CD4-positive, alpha-beta memory T cell (primary cell): ENCODE measurements at regions not wholly inside any gene's neighbourhood (a gene's known extent, or its start where the extent isn't known, plus 50 kb on each side); places are given as distances from the start of the nearest gene placed in this dataset.

Source experiments
- CTCF ChIA-PET: fragments of 350-600 bp; sonication (Branson Sonifier 250); formaldehyde crosslinking; loops from one replicate; lab custom pipeline; 2021; ENCODE audit warnings: inconsistent platforms; ENCODE audit not compliant: partially characterized antibody; lab: Charles Lee
- POLR2A ChIA-PET: fragments of 350-600 bp; sonication (Branson Sonifier 250); formaldehyde crosslinking; loops from one replicate; lab custom pipeline; 2021; ENCODE audit not compliant: partially characterized antibody; lab: Charles Lee
- DNase-seq, 5 donors: peaks; one replicate each; pipeline versions ENCODE4 v3.0.0 to v3.0.0-alpha.2; 2020 to 2022; ENCODE audit warnings: mixed read lengths in 1 of 5
- H3K27ac ChIP-seq: one replicate; pipeline ENCODE4 v1.7.0; 2013; ENCODE audit warnings: low read depth, low read length
- H3K27me3 ChIP-seq: 2 replicates; pipeline ENCODE4 v1.7.0; 2013; ENCODE audit warnings: mild to moderate bottlenecking, low read length, moderate library complexity; ENCODE audit not compliant: insufficient read depth
- H3K36me3 ChIP-seq: 2 replicates; pipeline ENCODE4 v1.7.0; 2013; ENCODE audit warnings: mild to moderate bottlenecking, low read length, moderate library complexity; ENCODE audit not compliant: insufficient read depth
- H3K4me1 ChIP-seq: 2 replicates; pipeline ENCODE4 v1.7.0; 2013; ENCODE audit warnings: mild to moderate bottlenecking, low read length, moderate library complexity; ENCODE audit not compliant: insufficient read depth
- H3K4me3 ChIP-seq, 2 donors: one replicate each; pipeline ENCODE4 v1.7.0; 2013; ENCODE audit warnings: low read length in 2 of 2, mild to moderate bottlenecking in 1 of 2
- H3K9me3 ChIP-seq, 2 donors: one replicate each; pipeline ENCODE4 v1.7.0; 2013; ENCODE audit warnings: low read length in 2 of 2, control low read depth in 1 of 2; ENCODE audit not compliant: control insufficient read depth in 1 of 2
- H3K27ac Mint-ChIP-seq, 7 donors: one replicate each; pipeline ENCODE4 v1.8.0; 2020 to 2021; ENCODE audit warnings: mixed read lengths in 7 of 7, mild to moderate bottlenecking in 6 of 7, inconsistent platforms in 3 of 7, moderate library complexity in 3 of 7
- H3K27me3 Mint-ChIP-seq, 2 donors: one replicate each; pipeline ENCODE4 v1.8.0; 2020 to 2021; ENCODE audit warnings: mixed read lengths in 2 of 2
- H3K36me3 Mint-ChIP-seq, 2 donors: one replicate each; pipeline ENCODE4 v1.8.0; 2020 to 2021; ENCODE audit warnings: mixed read lengths in 2 of 2, inconsistent platforms in 1 of 2, mild to moderate bottlenecking in 1 of 2
- H3K4me1 Mint-ChIP-seq, 4 donors: one replicate each; pipeline ENCODE4 v1.8.0; 2020 to 2021; ENCODE audit warnings: mixed read lengths in 4 of 4, mild to moderate bottlenecking in 1 of 4
- H3K4me3 Mint-ChIP-seq, 8 donors: one replicate each; pipeline ENCODE4 v1.8.0; 2020 to 2021; ENCODE audit warnings: mixed read lengths in 8 of 8, mild to moderate bottlenecking in 7 of 8, moderate library complexity in 6 of 8, inconsistent platforms in 3 of 8
- H3K9me3 Mint-ChIP-seq, 8 donors: one replicate each; pipeline ENCODE4 v1.8.0; 2020 to 2021; ENCODE audit warnings: mixed read lengths in 8 of 8, mild to moderate bottlenecking in 5 of 8, inconsistent platforms in 3 of 8, moderate library complexity in 1 of 8
- intact Hi-C: fragments of 100-400 bp; cut with micrococcal nuclease; formaldehyde crosslinking; loops from one replicate; pipeline ENCODE4 v1.15.1; 2023

DNA sequence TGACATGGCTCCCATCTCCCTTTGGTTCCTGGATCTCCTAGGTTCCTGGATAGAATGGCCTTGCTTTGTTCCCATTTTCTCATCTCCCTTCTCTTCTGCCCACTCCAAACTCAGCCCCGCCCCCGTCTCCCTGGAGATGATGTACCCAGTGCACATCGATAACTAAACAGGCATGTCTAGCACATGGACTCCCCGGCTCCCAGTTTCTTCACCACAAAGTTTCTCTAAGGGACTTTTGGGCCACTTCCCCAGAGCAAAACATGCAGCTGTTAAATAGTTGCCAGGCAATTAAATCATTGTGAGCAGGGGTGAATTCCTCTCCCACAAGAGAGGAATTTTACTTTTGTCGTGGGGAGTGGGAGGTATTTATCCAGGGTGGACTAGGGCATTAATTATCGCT, 259.0 kb downstream of the GADD45G start:
- H3K4me3 Mint-ChIP-seq, result no peak overlapping the region
- H3K36me3 ChIP-seq, result no peaks in the 10 kb centered on the region
- CTCF ChIA-PET, result no interaction called here
- no peaks in the 10 kb centered on the region for H3K4me1 ChIP-seq
- H3K4me1 Mint-ChIP-seq, result no peaks in the 10 kb centered on the region
- no peak overlapping the region for H3K27ac ChIP-seq
- POLR2A ChIA-PET, result no interaction called here
- DNase-seq, result no peak
- no peak overlapping the region for H3K27ac Mint-ChIP-seq
- no peaks in the 10 kb centered on the region for H3K27me3 Mint-ChIP-seq
- H3K9me3 ChIP-seq, result no peaks in the 10 kb centered on the region
- intact Hi-C loops, result no loop called here
- no peaks in the 10 kb centered on the region for H3K36me3 Mint-ChIP-seq
- H3K4me3 ChIP-seq, result no peak overlapping the region
- no peaks in the 10 kb centered on the region for H3K27me3 ChIP-seq
- no peaks in the 10 kb centered on the region for H3K9me3 Mint-ChIP-seq

DNA sequence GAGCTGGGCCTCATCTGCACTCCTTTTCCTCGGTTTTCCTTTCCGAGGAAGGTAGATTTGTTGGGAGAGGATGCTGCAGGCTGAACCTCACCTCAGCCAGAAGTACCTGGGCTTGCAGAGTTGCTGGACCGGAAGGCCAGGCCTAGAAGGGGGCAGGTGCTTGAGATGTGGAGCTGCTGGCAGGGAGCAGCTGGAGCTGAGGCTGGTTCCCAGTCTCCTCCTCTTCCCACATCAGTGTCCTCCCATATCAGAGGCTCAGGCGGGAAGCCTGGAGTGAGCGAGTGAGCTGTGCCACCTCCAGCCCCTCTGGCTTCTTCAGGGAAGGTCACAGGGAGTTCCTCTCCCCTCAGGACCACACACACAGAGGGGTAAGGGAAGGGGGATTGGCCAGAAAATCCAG, 259.4 kb downstream of the GADD45G start:
- no peaks in the 10 kb centered on the region for H3K36me3 Mint-ChIP-seq
- Histone ChIP-seq H3K4me3 (no peak overlapping the region), H3K36me3 (no peaks in the 10 kb centered on the region), H3K9me3 (no peaks in the 10 kb centered on the region), H3K27me3 (no peaks in the 10 kb centered on the region), H3K27ac (no peak overlapping the region), H3K4me1 (no peaks in the 10 kb centered on the region)
- no peaks in the 10 kb centered on the region for H3K9me3 Mint-ChIP-seq
- intact Hi-C loops, result no loop called here
- no peak overlapping the region for H3K27ac Mint-ChIP-seq
- no peak overlapping the region for H3K4me3 Mint-ChIP-seq
- ChIA-PET POLR2A (no interaction called here), CTCF (no interaction called here)
- DNase-seq, result no peak
- H3K27me3 Mint-ChIP-seq, result no peaks in the 10 kb centered on the region
- no peaks in the 10 kb centered on the region for H3K4me1 Mint-ChIP-seq

DNA sequence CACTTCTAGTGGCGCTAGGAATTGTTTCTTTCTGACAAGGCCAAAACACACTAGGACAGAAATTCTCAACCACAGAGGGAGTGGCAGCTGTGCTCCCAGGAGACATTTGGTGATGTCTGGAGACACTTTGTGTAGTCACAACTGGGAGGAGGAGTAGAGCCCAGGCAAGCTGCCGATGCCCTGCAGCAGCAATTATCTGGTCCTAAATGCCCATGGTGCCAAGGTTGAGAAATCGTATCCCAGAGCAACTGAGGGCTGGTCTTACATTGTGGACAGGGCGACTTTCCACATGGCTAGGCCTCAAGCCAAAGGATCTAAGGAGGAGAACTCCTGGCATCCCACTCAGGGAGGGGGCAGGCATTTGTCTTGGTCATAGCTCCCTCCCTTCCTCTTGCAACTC, 259.9 kb downstream of the GADD45G start:
- no peak for DNase-seq
- Histone ChIP-seq H3K9me3 (no peaks in the 10 kb centered on the region), H3K36me3 (no peaks in the 10 kb centered on the region), H3K4me1 (no peaks in the 10 kb centered on the region), H3K27ac (no peak overlapping the region), H3K4me3 (no peak overlapping the region), H3K27me3 (no peaks in the 10 kb centered on the region)
- ChIA-PET POLR2A (no interaction called here), CTCF (no interaction called here)
- H3K4me3 Mint-ChIP-seq, result no peak overlapping the region
- intact Hi-C loops, result no loop called here
- no peaks in the 10 kb centered on the region for H3K27me3 Mint-ChIP-seq
- no peaks in the 10 kb centered on the region for H3K4me1 Mint-ChIP-seq
- H3K9me3 Mint-ChIP-seq, result no peaks in the 10 kb centered on the region
- H3K36me3 Mint-ChIP-seq, result no peaks in the 10 kb centered on the region
- H3K27ac Mint-ChIP-seq, result no peak overlapping the region

DNA sequence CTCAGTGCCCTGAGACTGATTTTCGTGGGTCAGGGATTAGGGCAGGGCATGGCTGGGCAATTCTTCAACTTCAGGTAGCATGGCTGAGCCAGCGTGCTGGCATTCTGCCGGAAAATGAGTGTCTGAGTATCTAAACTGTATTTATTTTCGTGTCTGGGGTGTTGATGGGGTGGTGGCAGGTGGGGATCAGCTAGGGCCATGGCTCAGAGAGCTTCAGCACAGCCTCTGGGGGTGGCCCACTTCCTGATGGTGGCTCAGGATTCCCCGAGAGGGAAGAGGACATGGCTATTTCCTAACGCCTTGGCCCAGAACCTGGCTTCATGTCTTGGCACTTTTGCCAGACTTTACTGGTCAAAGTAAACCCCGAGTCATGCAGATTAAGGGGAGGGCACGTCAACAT, 260.5 kb downstream of the GADD45G start:
- no peak overlapping the region for H3K4me3 ChIP-seq
- H3K27me3 Mint-ChIP-seq, result no peaks in the 10 kb centered on the region
- H3K27ac Mint-ChIP-seq, result no peak overlapping the region
- no peaks in the 10 kb centered on the region for H3K36me3 ChIP-seq
- no peak overlapping the region for H3K4me3 Mint-ChIP-seq
- no peaks in the 10 kb centered on the region for H3K4me1 Mint-ChIP-seq
- DNase-seq, result no peak
- H3K36me3 Mint-ChIP-seq, result no peaks in the 10 kb centered on the region
- H3K4me1 ChIP-seq, result no peaks in the 10 kb centered on the region
- no peak overlapping the region for H3K27ac ChIP-seq
- H3K9me3 ChIP-seq, result no peaks in the 10 kb centered on the region
- CTCF ChIA-PET, result no interaction called here
- intact Hi-C loops, result no loop called here
- H3K9me3 Mint-ChIP-seq, result no peaks in the 10 kb centered on the region
- no peaks in the 10 kb centered on the region for H3K27me3 ChIP-seq
- POLR2A ChIA-PET, result no interaction called here

DNA sequence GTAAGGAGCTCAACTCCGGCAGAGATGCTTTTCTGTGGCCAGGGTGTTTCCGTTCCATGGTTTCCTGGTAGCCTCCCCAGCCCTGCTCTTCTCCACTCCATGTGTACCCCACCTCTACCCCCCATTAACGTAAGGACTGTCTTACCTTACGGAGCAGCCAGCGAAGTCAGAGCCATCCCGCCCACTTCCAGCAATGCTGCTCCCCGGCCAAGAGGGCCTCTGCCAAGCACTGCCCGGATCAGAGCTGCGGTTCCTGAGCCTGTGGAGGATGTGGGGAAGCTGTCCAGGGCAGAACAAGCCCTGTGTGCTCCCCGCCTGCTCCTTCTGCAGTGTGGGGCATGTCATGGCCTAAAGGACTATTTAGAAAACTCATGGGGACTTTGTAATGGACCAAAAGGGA, 261.2 kb downstream of the GADD45G start:
- intact Hi-C loops, result no loop called here
- Histone ChIP-seq H3K27me3 (no peaks in the 10 kb centered on the region), H3K27ac (no peak overlapping the region), H3K4me1 (no peaks in the 10 kb centered on the region), H3K36me3 (no peaks in the 10 kb centered on the region), H3K9me3 (no peaks in the 10 kb centered on the region), H3K4me3 (no peak overlapping the region)
- H3K4me1 Mint-ChIP-seq, result no peaks in the 10 kb centered on the region
- no peak for DNase-seq
- CTCF ChIA-PET, result no interaction called here
- H3K27ac Mint-ChIP-seq, result no peak overlapping the region
- POLR2A ChIA-PET, result no interaction called here
- H3K27me3 Mint-ChIP-seq, result no peaks in the 10 kb centered on the region
- H3K36me3 Mint-ChIP-seq, result no peaks in the 10 kb centered on the region
- no peak overlapping the region for H3K4me3 Mint-ChIP-seq
- no peaks in the 10 kb centered on the region for H3K9me3 Mint-ChIP-seq

DNA sequence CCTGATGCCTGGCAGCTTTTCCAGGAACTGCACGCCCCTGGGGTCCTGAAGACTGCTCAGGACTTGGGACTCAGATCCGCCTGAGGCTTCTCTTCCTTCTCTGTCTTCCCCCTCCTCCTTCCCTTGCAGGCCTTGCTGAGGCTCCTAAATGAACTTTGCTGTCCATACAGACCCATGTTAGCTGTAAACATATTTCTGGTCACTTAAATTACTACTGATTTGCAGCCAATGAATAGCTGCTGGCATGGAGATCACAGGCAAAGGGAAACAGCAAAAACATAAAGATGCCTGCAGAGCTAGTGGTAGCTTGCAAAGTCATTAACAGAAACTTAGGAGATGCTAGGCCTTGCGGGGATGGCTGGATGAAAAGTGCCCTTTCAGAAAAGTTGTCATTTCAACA, 261.9 kb downstream of the GADD45G start:
- intact Hi-C loops, result no loop called here
- no peak overlapping the region for H3K27ac Mint-ChIP-seq
- no peaks in the 10 kb centered on the region for H3K9me3 Mint-ChIP-seq
- Histone ChIP-seq H3K4me1 (no peaks in the 10 kb centered on the region), H3K36me3 (no peaks in the 10 kb centered on the region), H3K9me3 (no peaks in the 10 kb centered on the region), H3K27ac (no peak overlapping the region), H3K4me3 (no peak overlapping the region), H3K27me3 (no peaks in the 10 kb centered on the region)
- ChIA-PET CTCF (no interaction called here), POLR2A (no interaction called here)
- H3K36me3 Mint-ChIP-seq, result no peaks in the 10 kb centered on the region
- H3K27me3 Mint-ChIP-seq, result no peaks in the 10 kb centered on the region
- no peak overlapping the region for H3K4me3 Mint-ChIP-seq
- DNase-seq, result no peak
- no peaks in the 10 kb centered on the region for H3K4me1 Mint-ChIP-seq

DNA sequence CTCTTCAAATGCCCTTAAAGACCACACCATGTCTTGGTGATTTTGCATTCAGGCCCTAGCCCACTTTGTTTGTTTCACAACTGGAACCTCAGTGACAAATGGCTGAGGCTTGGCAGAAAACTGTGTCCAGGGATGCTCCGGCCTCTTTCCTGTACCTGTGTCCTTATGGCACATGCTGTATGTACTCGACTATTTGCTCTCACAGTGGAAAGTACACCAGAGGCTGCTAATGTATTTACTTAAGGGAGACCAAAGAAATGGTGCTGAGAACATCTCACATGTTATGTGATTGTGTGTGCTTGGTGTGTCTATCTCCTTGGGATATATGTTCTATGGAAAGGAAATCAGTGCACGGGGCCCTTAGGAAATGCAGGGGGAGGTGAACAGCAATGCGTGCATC, 263.3 kb downstream of the GADD45G start:
- Histone ChIP-seq H3K9me3 (no peaks in the 10 kb centered on the region), H3K4me3 (no peak overlapping the region), H3K27me3 (no peaks in the 10 kb centered on the region), H3K4me1 (no peaks in the 10 kb centered on the region), H3K36me3 (no peaks in the 10 kb centered on the region), H3K27ac (no peak overlapping the region)
- Mint-ChIP-seq H3K9me3 (no peaks in the 10 kb centered on the region), H3K4me1 (no peaks in the 10 kb centered on the region), H3K4me3 (no peak overlapping the region), H3K27ac (no peak overlapping the region), H3K36me3 (no peaks in the 10 kb centered on the region), H3K27me3 (no peaks in the 10 kb centered on the region)
- CTCF ChIA-PET, result no interaction called here
- intact Hi-C loops, result no loop called here
- POLR2A ChIA-PET, result no interaction called here
- DNase-seq, result no peak

DNA sequence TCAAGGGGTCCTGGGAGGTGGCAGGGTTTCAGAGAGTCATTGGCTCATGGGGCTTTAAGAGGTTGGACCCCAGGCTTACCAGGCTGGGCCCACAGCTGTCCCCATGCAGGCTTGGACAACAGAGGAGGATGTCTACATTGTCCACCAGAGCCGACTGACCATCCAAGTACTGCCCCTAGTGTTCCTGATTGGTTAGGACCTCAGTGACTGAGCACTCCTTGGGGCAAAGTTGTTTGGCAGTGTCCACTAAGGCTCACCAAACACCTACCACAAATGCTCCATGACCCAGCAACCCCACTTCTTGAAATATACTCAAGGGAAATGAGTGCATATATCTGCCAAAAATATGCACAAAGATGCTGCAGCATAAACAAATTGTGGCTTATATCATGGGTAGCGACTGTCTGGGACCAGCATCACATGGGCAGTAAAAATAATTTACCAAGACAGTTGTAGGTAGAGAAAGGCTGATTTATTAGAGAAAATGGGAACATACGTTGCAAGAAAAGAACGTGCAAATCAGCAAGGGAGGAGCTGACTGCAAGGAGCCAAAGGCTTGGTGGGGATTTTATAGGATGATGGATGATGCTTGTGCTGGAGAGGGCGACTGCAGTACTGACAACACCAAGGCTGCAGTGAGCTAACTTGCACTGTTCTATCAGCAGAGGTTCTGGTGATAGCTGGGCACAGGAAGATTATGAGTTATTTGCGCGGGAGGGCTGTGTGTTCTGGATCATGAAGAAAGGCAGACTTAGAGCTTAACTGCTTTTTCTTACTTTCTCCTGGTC, 265.2 kb downstream of the GADD45G start:
- Histone ChIP-seq H3K36me3 (no peaks in the 10 kb centered on the region), H3K27ac (no peak overlapping the region), H3K9me3 (no peaks in the 10 kb centered on the region), H3K27me3 (no peaks in the 10 kb centered on the region), H3K4me3 (no peak overlapping the region), H3K4me1 (no peaks in the 10 kb centered on the region)
- intact Hi-C loops, result no loop called here
- H3K4me3 Mint-ChIP-seq, result no peak overlapping the region
- H3K36me3 Mint-ChIP-seq, result no peaks in the 10 kb centered on the region
- H3K27me3 Mint-ChIP-seq, result no peaks in the 10 kb centered on the region
- H3K9me3 Mint-ChIP-seq, result no peaks in the 10 kb centered on the region
- H3K4me1 Mint-ChIP-seq, result no peaks in the 10 kb centered on the region
- DNase-seq, result no peak
- CTCF ChIA-PET, result no interaction called here
- H3K27ac Mint-ChIP-seq, result peak overlapping the region in 1 of 7 donors; percentile 31
- POLR2A ChIA-PET, result no interaction called here
